ENCODE measurements at regions not wholly inside any gene's neighbourhood (a gene's known extent, or its start where the extent isn't known, plus 50 kb on each side); places are given as distances from the start of the nearest gene placed in this dataset.

DNA sequence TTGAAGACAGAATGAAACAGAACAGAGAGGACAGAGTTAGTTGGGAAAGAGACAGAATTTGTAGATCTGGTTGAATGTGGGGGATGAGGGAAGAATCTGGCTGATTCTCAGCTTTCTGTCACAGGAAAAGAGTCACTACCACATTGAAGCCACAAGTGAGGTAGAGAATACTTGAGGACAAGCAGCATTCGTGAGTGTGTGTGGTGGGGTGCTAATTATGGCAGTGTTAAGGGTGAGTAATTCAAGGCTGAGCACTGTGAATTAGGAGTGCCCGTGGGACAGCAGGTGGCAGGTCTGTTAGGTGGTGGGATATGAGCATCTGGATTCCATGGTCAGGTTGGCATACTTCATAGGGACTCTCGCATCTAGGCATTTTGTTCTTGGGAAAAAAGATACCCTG lies 347.4 kb upstream of the PRICKLE1 start:
- Histone ChIP-seq H3K4me1 (ENCODE audit: control insufficient read depth in 4 of 4, insufficient read depth in 4 of 4, low read length in 3 of 4) (no peaks in the 10 kb centered on the region), H3K9me3 (ENCODE audit: control insufficient read depth in 4 of 4, low read length in 3 of 4) (peaks cover 0 to 2% (median 0%) of the 10 kb centered on the region in 4 donors), H3K36me3 (ENCODE audit: control insufficient read depth in 4 of 4, insufficient read depth in 3 of 4, low read depth in 1 of 4, low read length in 3 of 4) (no peaks in the 10 kb centered on the region), H3K4me3 (ENCODE audit: low read depth in 1 of 3, low read length in 3 of 3) (no peak overlapping the region), H3K27me3 (ENCODE audit: control insufficient read depth in 4 of 4, insufficient read depth in 4 of 4, low read length in 3 of 4) (no peaks in the 10 kb centered on the region), H3K27ac (ENCODE audit: low read depth in 1 of 2, low read length in 2 of 2) (no peak overlapping the region), H3K9ac (ENCODE audit: low read depth in 1 of 2, low read length in 2 of 2) (no peak overlapping the region)
- TF ChIP-seq JUND (IDR thresholded peaks at IDR 0.05) (no peak), NR2F2 (IDR thresholded peaks at IDR 0.05) (no peak), FOXA2 (IDR thresholded peaks at IDR 0.05) (no peak), GABPA (IDR thresholded peaks at IDR 0.05 in 1 of 2, conservative IDR thresholded peaks at IDR 0.05 in 1 of 2) (no peak), SP1 (IDR thresholded peaks at IDR 0.05) (no peak), RXRA (IDR thresholded peaks at IDR 0.05) (no peak), RAD21 (IDR thresholded peaks at IDR 0.05) (no peak), TAF1 (conservative IDR thresholded peaks at IDR 0.05) (no peak), HNF4A (conservative IDR thresholded peaks at IDR 0.05) (no peak), HNF4G (IDR thresholded peaks at IDR 0.05) (no peak), EGR1 (IDR thresholded peaks at IDR 0.05; ENCODE audit: low read depth in 2 of 2) (no peak), FOXA1 (IDR thresholded peaks at IDR 0.05) (no peak)
- TF ChIP-seq, protein P1, sequence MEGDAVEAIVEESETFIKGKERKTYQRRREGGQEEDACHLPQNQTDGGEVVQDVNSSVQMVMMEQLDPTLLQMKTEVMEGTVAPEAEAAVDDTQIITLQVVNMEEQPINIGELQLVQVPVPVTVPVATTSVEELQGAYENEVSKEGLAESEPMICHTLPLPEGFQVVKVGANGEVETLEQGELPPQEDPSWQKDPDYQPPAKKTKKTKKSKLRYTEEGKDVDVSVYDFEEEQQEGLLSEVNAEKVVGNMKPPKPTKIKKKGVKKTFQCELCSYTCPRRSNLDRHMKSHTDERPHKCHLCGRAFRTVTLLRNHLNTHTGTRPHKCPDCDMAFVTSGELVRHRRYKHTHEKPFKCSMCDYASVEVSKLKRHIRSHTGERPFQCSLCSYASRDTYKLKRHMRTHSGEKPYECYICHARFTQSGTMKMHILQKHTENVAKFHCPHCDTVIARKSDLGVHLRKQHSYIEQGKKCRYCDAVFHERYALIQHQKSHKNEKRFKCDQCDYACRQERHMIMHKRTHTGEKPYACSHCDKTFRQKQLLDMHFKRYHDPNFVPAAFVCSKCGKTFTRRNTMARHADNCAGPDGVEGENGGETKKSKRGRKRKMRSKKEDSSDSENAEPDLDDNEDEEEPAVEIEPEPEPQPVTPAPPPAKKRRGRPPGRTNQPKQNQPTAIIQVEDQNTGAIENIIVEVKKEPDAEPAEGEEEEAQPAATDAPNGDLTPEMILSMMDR (IDR thresholded peaks at IDR 0.05; ENCODE audit: low read depth, low read length, missing input control), result no peak
- TF ChIP-seq, protein P2, sequence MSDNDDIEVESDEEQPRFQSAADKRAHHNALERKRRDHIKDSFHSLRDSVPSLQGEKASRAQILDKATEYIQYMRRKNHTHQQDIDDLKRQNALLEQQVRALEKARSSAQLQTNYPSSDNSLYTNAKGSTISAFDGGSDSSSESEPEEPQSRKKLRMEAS (IDR thresholded peaks at IDR 0.05), result no peak
- TF ChIP-seq, protein P3, sequence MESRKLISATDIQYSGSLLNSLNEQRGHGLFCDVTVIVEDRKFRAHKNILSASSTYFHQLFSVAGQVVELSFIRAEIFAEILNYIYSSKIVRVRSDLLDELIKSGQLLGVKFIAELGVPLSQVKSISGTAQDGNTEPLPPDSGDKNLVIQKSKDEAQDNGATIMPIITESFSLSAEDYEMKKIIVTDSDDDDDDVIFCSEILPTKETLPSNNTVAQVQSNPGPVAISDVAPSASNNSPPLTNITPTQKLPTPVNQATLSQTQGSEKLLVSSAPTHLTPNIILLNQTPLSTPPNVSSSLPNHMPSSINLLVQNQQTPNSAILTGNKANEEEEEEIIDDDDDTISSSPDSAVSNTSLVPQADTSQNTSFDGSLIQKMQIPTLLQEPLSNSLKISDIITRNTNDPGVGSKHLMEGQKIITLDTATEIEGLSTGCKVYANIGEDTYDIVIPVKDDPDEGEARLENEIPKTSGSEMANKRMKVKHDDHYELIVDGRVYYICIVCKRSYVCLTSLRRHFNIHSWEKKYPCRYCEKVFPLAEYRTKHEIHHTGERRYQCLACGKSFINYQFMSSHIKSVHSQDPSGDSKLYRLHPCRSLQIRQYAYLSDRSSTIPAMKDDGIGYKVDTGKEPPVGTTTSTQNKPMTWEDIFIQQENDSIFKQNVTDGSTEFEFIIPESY (IDR thresholded peaks at IDR 0.05), result no peak
- TF ChIP-seq, protein P4, sequence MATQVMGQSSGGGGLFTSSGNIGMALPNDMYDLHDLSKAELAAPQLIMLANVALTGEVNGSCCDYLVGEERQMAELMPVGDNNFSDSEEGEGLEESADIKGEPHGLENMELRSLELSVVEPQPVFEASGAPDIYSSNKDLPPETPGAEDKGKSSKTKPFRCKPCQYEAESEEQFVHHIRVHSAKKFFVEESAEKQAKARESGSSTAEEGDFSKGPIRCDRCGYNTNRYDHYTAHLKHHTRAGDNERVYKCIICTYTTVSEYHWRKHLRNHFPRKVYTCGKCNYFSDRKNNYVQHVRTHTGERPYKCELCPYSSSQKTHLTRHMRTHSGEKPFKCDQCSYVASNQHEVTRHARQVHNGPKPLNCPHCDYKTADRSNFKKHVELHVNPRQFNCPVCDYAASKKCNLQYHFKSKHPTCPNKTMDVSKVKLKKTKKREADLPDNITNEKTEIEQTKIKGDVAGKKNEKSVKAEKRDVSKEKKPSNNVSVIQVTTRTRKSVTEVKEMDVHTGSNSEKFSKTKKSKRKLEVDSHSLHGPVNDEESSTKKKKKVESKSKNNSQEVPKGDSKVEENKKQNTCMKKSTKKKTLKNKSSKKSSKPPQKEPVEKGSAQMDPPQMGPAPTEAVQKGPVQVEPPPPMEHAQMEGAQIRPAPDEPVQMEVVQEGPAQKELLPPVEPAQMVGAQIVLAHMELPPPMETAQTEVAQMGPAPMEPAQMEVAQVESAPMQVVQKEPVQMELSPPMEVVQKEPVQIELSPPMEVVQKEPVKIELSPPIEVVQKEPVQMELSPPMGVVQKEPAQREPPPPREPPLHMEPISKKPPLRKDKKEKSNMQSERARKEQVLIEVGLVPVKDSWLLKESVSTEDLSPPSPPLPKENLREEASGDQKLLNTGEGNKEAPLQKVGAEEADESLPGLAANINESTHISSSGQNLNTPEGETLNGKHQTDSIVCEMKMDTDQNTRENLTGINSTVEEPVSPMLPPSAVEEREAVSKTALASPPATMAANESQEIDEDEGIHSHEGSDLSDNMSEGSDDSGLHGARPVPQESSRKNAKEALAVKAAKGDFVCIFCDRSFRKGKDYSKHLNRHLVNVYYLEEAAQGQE (IDR thresholded peaks at IDR 0.05), result no peak
- TF ChIP-seq, protein P5, sequence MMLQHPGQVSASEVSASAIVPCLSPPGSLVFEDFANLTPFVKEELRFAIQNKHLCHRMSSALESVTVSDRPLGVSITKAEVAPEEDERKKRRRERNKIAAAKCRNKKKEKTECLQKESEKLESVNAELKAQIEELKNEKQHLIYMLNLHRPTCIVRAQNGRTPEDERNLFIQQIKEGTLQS (IDR thresholded peaks at IDR 0.05), result no peak
- DNase-seq (ENCODE audit: low spot score), result no peak
- WGBS, result 62% methylated on average over 3 of the region's 3 CpGs

DNA sequence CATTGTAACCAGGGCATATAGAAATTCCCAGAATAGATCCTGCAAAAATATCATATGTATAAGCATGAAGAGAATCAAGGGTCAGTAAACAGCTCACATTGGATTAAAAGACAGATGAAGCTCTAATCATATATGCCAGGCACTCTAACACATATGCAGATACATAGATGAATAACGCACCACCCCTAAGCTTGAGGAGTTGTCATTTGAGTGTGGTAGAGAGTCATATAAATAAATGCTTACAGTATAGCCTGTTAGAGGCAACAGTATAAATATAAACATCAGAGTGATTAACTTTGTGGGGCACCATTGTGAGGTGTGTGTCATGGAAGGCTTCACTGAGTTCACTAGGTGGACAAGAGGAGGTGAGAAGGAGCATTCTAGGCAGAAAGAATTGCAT lies 346.7 kb upstream of the PRICKLE1 start:
- Histone ChIP-seq H3K27me3 (ENCODE audit: control insufficient read depth in 4 of 4, insufficient read depth in 4 of 4, low read length in 3 of 4) (no peaks in the 10 kb centered on the region), H3K4me3 (ENCODE audit: low read depth in 1 of 3, low read length in 3 of 3) (no peak overlapping the region), H3K36me3 (ENCODE audit: control insufficient read depth in 4 of 4, insufficient read depth in 3 of 4, low read depth in 1 of 4, low read length in 3 of 4) (no peaks in the 10 kb centered on the region), H3K27ac (ENCODE audit: low read depth in 1 of 2, low read length in 2 of 2) (no peak overlapping the region), H3K9me3 (ENCODE audit: control insufficient read depth in 4 of 4, low read length in 3 of 4) (peaks cover 0 to 2% (median 0%) of the 10 kb centered on the region in 4 donors), H3K4me1 (ENCODE audit: control insufficient read depth in 4 of 4, insufficient read depth in 4 of 4, low read length in 3 of 4) (no peaks in the 10 kb centered on the region), H3K9ac (ENCODE audit: low read depth in 1 of 2, low read length in 2 of 2) (no peak overlapping the region)
- WGBS, result 71% methylated on average over 1 of the region's 1 CpG
- DNase-seq (ENCODE audit: low spot score), result no peak
- TF ChIP-seq GABPA (IDR thresholded peaks at IDR 0.05 in 1 of 2, conservative IDR thresholded peaks at IDR 0.05 in 1 of 2) (no peak), SP1 (IDR thresholded peaks at IDR 0.05) (no peak), HNF4A (conservative IDR thresholded peaks at IDR 0.05) (no peak), FOXA2 (IDR thresholded peaks at IDR 0.05) (no peak), YY1 (IDR thresholded peaks at IDR 0.05) (no peak), FOXA1 (IDR thresholded peaks at IDR 0.05) (no peak), RAD21 (IDR thresholded peaks at IDR 0.05) (no peak), JUND (IDR thresholded peaks at IDR 0.05) (no peak)
- TF ChIP-seq, protein P3 (IDR thresholded peaks at IDR 0.05), result no peak
- TF ChIP-seq, protein P2 (IDR thresholded peaks at IDR 0.05), result no peak

Data from liver (tissue), 8 donors.